ENCODE measurements at regions not wholly inside any gene's neighbourhood (a gene's known extent, or its start where the extent isn't known, plus 50 kb on each side); places are given as distances from the start of the nearest gene placed in this dataset.

GRCh38 chr14:32010604-32011125 lies 66.4 kb upstream of the ARHGAP5 start:
- TF ChIP-seq POLR2AphosphoS5 (IDR thresholded peaks at IDR 0.05) (no peak), CTCF (IDR thresholded peaks at IDR 0.05 in 8 of 11, conservative IDR thresholded peaks at IDR 0.05 in 3 of 11) (no peak)
